ENCODE measurements at regions not wholly inside any gene's neighbourhood (a gene's known extent, or its start where the extent isn't known, plus 50 kb on each side); places are given as distances from the start of the nearest gene placed in this dataset.

DNA sequence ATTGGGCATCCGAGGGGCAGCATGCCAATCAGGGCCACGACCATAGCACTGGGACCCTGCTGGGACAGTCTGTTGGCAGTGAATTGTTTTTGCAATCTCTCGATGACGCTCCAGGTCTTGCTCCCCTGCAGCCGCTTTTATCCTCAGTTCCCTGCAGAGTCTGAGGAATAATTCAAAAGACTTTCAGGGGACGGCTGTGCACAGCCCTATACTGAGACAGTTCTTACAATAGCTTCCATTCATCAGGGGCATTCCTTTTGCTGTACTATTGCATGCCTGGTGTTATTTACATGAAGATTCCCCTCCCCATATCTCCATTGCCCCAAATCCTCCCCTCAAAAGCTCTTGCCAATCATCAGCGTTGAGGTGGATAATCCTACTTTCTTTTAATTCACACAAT, 163.3 kb upstream of the WWC1 start:
- TF ChIP-seq EZH2 (IDR thresholded peaks at IDR 0.05) (no peak), POLR2AphosphoS5 (IDR thresholded peaks at IDR 0.05; ENCODE audit: borderline replicate concordance, low read depth, low read length) (no peak)
